Vagina (tissue), 2 donors: ENCODE measurements at regions not wholly inside any gene's neighbourhood (a gene's known extent, or its start where the extent isn't known, plus 50 kb on each side); places are given as distances from the start of the nearest gene placed in this dataset.

ENCODE experiments used
- CTCF ChIP-seq, 3 experiments: fragments of 450-650 bp in 2 of 3; fragments of 200-600 bp in 1 of 3; sonication (generic) in 1 of 3; IDR thresholded peaks; one replicate each; pipeline ENCODE4 v1.5.1; 2017 to 2019; ENCODE audit warnings: antibody characterized with exemption in 3 of 3, mild to moderate bottlenecking in 2 of 3, moderate library complexity in 2 of 3
- POLR2A ChIP-seq, 2 donors: fragments of 450-650 bp; IDR thresholded peaks; one replicate each; pipeline ENCODE4 v1.6.1; 2017; ENCODE audit warnings: antibody characterized with exemption in 2 of 2, mild to moderate bottlenecking in 2 of 2, moderate library complexity in 2 of 2

- TF ChIP-seq POLR2A (IDR thresholded peaks at IDR 0.05) (no peak), CTCF (IDR thresholded peaks at IDR 0.05) (no peak)
These were observed 188.5 kb upstream of the IRX3 start for GRCh38 chr16:54475019-54475601.
